GM04504 (cell line): ENCODE measurements at regions not wholly inside any gene's neighbourhood (a gene's known extent, or its start where the extent isn't known, plus 50 kb on each side); places are given as distances from the start of the nearest gene placed in this dataset.
"Not testable (repeated sequence)": the region's sequence is repeated elsewhere in the genome, so short reads cannot be mapped to it uniquely, and the experiment has no call there.

Experiments used
- DNase-seq: peaks from one replicate; pipeline ENCODE4 v3.0.0-alpha.2; 2012; ENCODE audit warnings: low read depth

DNA sequence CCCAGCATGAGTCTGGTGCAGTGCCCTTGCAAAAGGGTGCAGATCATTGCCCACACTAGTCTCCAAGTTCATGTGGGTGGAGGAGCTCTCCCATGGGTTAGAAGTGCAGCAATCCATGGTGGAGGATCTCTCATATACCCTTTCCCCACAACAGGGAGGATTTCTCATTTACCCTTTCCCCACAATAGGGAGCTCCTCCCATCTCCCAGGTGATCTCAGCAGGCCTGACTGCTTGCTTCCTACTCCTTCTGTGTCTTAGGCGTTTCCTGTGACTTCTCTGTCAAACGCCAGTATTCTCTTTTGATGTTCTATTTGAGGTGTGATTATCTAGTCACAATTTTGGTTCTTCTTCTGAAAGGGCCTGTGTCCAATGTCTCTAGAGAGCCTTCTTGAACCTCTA is 133.8 kb upstream of the RFX3 start:
- DNase-seq: no peak

DNA sequence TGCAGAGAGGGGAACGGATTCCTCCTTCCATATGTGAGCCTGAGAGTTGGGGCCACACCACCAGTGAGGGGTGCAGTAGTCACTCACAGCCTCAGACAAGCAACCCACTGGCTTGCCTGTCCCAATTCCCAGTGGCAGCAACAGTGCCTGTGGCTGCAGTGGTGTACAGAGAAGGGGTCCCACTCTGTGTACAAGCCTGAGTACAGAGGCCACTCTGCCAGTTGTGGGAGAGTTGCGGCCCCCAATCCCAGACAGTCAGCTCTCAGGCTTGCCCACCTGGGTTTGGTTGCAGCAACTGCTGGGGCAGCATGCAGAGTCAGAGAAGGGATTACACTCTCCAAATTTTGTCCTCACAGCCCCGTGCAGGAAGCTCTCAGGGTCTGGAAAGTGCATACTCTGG is 133.2 kb upstream of the RFX3 start:
- no peak for DNase-seq

GRCh38 chr9:3656224-3656623 is 130.4 kb upstream of the RFX3 start:
- DNase-seq: no peak

DNA sequence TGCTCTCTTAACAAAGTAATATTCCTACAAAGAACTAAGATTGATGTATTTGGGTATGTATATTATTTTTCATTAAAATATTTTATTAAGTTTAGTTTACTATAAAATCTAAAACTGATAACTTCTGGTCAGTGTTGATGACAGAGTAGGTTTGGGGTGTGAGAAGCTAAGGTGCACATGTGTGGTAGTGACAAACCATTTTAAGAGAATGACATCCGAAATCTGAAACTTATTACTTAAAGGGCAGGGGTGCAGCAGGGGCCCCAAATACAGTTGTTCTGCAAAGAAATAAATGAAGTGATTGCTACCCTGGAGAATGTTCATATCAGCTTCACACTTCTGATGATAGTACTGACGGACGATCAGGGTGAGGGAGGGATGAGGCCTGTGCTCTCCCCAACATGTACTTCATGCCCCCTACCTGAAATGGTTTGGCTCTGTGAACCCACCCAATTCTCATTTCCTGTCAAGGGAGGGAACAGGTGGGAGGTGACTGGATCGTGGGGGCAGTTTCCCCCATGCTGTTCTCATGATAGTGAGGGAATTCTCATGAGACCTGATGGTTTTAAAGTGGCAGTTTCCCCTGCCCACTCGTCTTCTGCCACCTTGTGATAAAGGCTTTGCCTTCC is 125.3 kb upstream of the RFX3 start:
- DNase-seq: no peak

GRCh38 chr9:3648722-3649246 is 123.0 kb upstream of the RFX3 start:
- DNase-seq: no peak

- DNase-seq: no peak
Measured at GRCh38 chr9:3648266-3648665, 122.5 kb upstream of the RFX3 start.

GRCh38 chr9:3647652-3648051 is 121.9 kb upstream of the RFX3 start:
- DNase-seq: no peak

- no peak for DNase-seq
Measured at GRCh38 chr9:3646226-3646625, 120.4 kb upstream of the RFX3 start.

GRCh38 chr9:3642075-3642474 is 116.3 kb upstream of the RFX3 start:
- not testable (repeated sequence) for DNase-seq

DNA sequence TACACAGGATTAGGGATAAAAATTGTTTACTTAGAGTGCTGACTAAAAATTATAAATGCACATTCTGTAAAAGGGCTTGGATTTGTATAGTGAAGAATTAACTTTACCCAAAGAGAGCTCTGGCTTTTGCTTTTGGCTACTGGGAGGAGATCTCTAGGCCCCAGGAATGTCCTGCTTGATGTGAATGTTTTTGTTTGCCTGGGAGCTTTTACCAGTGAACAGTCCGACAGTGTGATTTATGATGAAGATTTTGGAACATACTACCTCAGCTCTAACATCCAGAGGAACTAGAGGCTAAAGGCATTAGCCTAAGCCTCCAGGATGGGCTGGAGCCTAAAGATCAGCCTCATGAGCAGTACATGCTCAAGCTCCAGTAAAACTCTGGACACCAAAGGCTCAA is 103.7 kb upstream of the RFX3 start:
- no peak for DNase-seq

DNA sequence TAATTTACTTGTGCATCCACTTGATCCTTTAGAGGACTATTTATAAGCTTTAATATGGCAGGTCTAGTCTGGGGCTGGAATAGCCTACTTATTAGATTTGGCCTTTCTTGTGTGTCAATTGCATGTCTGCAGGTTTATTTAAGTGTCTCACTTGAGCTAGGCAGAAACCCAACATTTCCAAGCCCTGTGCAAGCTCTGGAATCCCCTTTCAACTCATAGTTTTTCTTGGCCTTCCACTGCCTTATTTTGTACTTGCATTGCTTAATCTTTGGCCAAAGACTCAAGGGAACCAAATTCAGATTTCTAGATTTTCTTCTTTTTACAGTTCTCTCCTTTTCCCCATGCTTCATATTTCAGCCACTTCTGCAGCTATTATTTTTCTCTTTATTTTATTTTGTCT is 102.4 kb upstream of the RFX3 start:
- DNase-seq: no peak

GRCh38 chr9:3608011-3608410 is 82.2 kb upstream of the RFX3 start:
- no peak for DNase-seq

DNA sequence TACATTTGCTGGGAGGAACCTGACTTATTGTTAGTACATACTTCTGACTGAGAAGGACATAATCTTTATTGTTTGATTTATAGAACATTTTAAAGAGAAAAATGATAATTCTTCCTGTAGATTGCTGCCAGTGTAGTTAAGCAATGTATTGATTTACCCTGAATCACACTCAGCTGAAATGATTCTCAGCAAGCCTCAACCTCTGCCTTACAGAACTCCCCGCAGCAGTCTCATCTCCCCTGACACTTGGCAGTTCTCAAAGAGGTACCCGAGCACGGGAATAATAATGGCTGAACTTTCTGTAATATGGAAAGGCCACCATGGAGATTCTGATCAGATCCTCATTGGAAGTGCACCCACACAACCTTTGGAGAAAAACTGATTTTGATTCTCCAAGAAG is 74.9 kb upstream of the RFX3 start:
- no peak for DNase-seq

GRCh38 chr9:3597792-3598191 is 72.0 kb upstream of the RFX3 start:
- DNase-seq: no peak

GRCh38 chr9:3586066-3586465 is 60.3 kb upstream of the RFX3 start:
- no peak for DNase-seq

- DNase-seq: no peak
Measured at GRCh38 chr9:3585606-3586005, 59.8 kb upstream of the RFX3 start.

DNA sequence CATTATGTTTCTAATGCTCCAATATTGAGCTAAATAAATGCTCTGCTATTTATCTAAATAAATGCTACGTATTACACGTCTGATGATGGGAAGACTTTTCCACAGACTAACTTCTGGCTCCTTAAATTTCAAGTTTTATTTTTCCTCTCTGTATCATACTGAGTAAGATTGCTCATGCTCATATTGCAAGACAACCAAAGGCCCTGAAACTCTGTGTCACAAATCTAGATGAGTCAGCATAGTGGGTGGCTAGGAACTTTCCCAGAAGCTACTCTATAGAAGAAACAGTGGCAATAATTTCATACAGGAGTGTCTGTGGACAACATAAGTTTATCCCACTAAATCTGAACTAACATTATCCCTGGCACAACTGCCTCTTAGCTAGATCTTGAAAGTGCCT is 53.0 kb upstream of the RFX3 start:
- DNase-seq: peak; percentile 22

DNA sequence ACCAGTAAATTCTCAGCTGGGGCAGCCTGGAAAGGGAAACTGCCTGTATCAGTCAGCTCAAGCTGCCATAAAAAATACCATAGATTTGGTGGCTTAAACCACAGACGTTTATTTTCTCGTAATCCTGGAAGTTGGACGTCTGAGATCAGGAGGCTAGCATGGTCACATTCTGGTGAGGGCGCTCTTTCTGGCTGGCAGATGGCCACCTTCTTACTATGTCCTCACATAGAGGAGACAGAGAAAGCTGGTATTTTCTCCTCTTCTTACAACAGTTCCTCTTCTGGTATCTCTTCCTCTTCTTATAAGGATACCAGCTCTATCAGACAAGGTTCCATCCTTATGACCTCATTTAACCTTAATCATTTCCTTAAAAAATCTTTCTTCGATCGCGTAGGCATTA is 50.5 kb upstream of the RFX3 start:
- DNase-seq: no peak

DNA sequence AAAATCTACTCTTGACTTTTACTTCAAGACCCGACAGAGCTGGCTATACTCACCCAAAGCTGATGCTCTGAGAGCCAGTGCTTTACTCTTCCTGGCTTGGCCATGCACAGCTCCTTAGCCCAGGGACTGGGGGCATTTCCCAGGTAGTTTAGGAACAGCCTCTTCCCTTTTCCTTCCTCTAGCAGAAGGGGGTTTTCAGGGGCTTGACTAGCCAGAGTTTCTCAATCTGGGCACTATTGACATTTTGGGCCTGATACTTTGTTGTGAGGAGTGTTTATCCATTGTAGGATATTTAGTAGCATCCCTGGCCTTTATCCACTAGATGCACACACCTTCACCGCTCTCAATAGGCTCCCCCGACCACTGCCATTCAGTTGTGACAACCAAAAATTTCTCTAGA is 50.0 kb upstream of the RFX3 start:
- no peak for DNase-seq
